Activated B cell treated with CpG ODN at 0.5 μM for 24 hours (primary cell): ENCODE measurements at regions not wholly inside any gene's neighbourhood (a gene's known extent, or its start where the extent isn't known, plus 50 kb on each side); places are given as distances from the start of the nearest gene placed in this dataset.

ENCODE experiments used
- ATAC-seq: fragments of 200-7000 bp; cut with Tn5 transposase; one replicate; pipeline ENCODE4 v1.10.0; 2021; ENCODE audit warnings: low read depth, mild to moderate bottlenecking, moderate library complexity
- CTCF ChIA-PET: fragments of 350-600 bp; sonication (Branson Sonifier 250); formaldehyde crosslinking; loops from one replicate; lab custom pipeline; 2021; ENCODE audit warnings: antibody characterized with exemption; lab: Charles Lee
- POLR2A ChIA-PET: fragments of 350-600 bp; sonication (Branson Sonifier 250); formaldehyde crosslinking; loops from one replicate; lab custom pipeline; 2021; ENCODE audit warnings: antibody characterized with exemption; lab: Charles Lee
- DNase-seq: peaks from one replicate; pipeline ENCODE4 v3.0.0; 2022
- H3K27ac Mint-ChIP-seq: one replicate; pipeline ENCODE4 v1.8.0; 2020; ENCODE audit warnings: mixed read lengths
- H3K27me3 Mint-ChIP-seq: one replicate; pipeline ENCODE4 v1.8.0; 2021; ENCODE audit warnings: mixed read lengths
- H3K36me3 Mint-ChIP-seq: one replicate; pipeline ENCODE4 v1.8.0; 2021; ENCODE audit warnings: low read depth, mixed read lengths
- H3K4me1 Mint-ChIP-seq: one replicate; pipeline ENCODE4 v1.8.0; 2021; ENCODE audit warnings: mixed read lengths
- H3K4me3 Mint-ChIP-seq: one replicate; pipeline ENCODE4 v1.8.0; 2020; ENCODE audit warnings: mild to moderate bottlenecking, mixed read lengths
- H3K9me3 Mint-ChIP-seq: one replicate; pipeline ENCODE4 v1.8.0; 2020; ENCODE audit warnings: mixed read lengths
- CTCF ChIP-seq: fragments of 200-600 bp; IDR thresholded peaks from one replicate; pipeline ENCODE4 v1.8.0; 2022; ENCODE audit warnings: antibody characterized with exemption, mild to moderate bottlenecking
- intact Hi-C: fragments of 100-400 bp; cut with micrococcal nuclease; formaldehyde crosslinking; loops from one replicate; pipeline ENCODE4 v1.15.1; 2024

GRCh38 chrX:17291171-17291900 is 83.7 kb upstream of the NHS start:
- intact Hi-C loops = no loop called here
- no peak for DNase-seq
- H3K9me3 Mint-ChIP-seq = no peaks in the 10 kb centered on the region
- ChIA-PET POLR2A (no interaction called here), CTCF (no interaction called here)
- H3K4me3 Mint-ChIP-seq = no peak overlapping the region
- H3K27me3 Mint-ChIP-seq = no peaks in the 10 kb centered on the region
- no peak for ATAC-seq
- no peaks in the 10 kb centered on the region for H3K4me1 Mint-ChIP-seq
- H3K27ac Mint-ChIP-seq = no peak overlapping the region
- no peaks in the 10 kb centered on the region for H3K36me3 Mint-ChIP-seq
- no peak for TF ChIP-seq CTCF

- Mint-ChIP-seq H3K4me3 (no peak overlapping the region), H3K9me3 (no peaks in the 10 kb centered on the region), H3K36me3 (no peaks in the 10 kb centered on the region), H3K4me1 (no peaks in the 10 kb centered on the region), H3K27me3 (no peaks in the 10 kb centered on the region), H3K27ac (no peak overlapping the region)
- ATAC-seq (no peak), DNase-seq (no peak)
- TF ChIP-seq CTCF = no peak
- intact Hi-C loops = no loop called here
- ChIA-PET CTCF (no interaction called here), POLR2A (no interaction called here)
These were observed 82.9 kb upstream of the NHS start for GRCh38 chrX:17292111-17292527.

- no peak overlapping the region for H3K4me3 Mint-ChIP-seq
- POLR2A ChIA-PET = no interaction called here
- H3K9me3 Mint-ChIP-seq = no peaks in the 10 kb centered on the region
- H3K4me1 Mint-ChIP-seq = no peaks in the 10 kb centered on the region
- intact Hi-C loops = no loop called here
- ATAC-seq (no peak), DNase-seq (no peak)
- CTCF ChIA-PET = no interaction called here
- H3K36me3 Mint-ChIP-seq = no peaks in the 10 kb centered on the region
- no peaks in the 10 kb centered on the region for H3K27me3 Mint-ChIP-seq
- no peak overlapping the region for H3K27ac Mint-ChIP-seq
- TF ChIP-seq CTCF = no peak
These were observed 80.4 kb upstream of the NHS start for GRCh38 chrX:17294561-17294960.

- H3K9me3 Mint-ChIP-seq = no peaks in the 10 kb centered on the region
- no peak overlapping the region for H3K4me3 Mint-ChIP-seq
- CTCF ChIA-PET = no interaction called here
- DNase-seq (no peak), ATAC-seq (no peak)
- no peak overlapping the region for H3K27ac Mint-ChIP-seq
- H3K4me1 Mint-ChIP-seq = no peaks in the 10 kb centered on the region
- H3K27me3 Mint-ChIP-seq = no peaks in the 10 kb centered on the region
- POLR2A ChIA-PET = no interaction called here
- intact Hi-C loops = no loop called here
- no peaks in the 10 kb centered on the region for H3K36me3 Mint-ChIP-seq
- no peak for TF ChIP-seq CTCF
These were observed 79.2 kb upstream of the NHS start for GRCh38 chrX:17295791-17296190.

- no peak for DNase-seq
- no peak for ATAC-seq
- TF ChIP-seq CTCF = no peak
- Mint-ChIP-seq H3K9me3 (peaks cover 3% of the 10 kb centered on the region), H3K27me3 (no peaks in the 10 kb centered on the region), H3K4me1 (no peaks in the 10 kb centered on the region), H3K4me3 (no peak overlapping the region), H3K36me3 (no peaks in the 10 kb centered on the region), H3K27ac (no peak overlapping the region)
- ChIA-PET CTCF (no interaction called here), POLR2A (no interaction called here)
- intact Hi-C loops = no loop called here
These were observed 76.4 kb upstream of the NHS start for GRCh38 chrX:17298564-17298963.
